Common myeloid progenitor, CD34-positive (primary cell): ENCODE measurements at regions not wholly inside any gene's neighbourhood (a gene's known extent, or its start where the extent isn't known, plus 50 kb on each side); places are given as distances from the start of the nearest gene placed in this dataset.

Source experiments
- CTCF ChIA-PET: fragments of 350-600 bp; sonication (Branson Sonifier 250); formaldehyde crosslinking; loops from one replicate; lab custom pipeline; 2021; ENCODE audit warnings: antibody characterized with exemption; lab: Charles Lee
- POLR2A ChIA-PET: fragments of 350-600 bp; sonication (Branson Sonifier 250); formaldehyde crosslinking; loops from one replicate; lab custom pipeline; 2021; ENCODE audit warnings: antibody characterized with exemption; lab: Charles Lee
- DNase-seq, 3 donors: peaks; one replicate each; pipeline versions ENCODE4 v3.0.0 to v3.0.0-alpha.2; 2013
- H3K27ac ChIP-seq, 2 experiments: 1 replicate in 1 of 2; 2 replicates in 1 of 2; pipeline ENCODE4 v1.7.0; 2013; ENCODE audit warnings: inconsistent platforms in 2 of 2, low read length in 2 of 2, mild to moderate bottlenecking in 2 of 2, low read depth in 1 of 2, moderate library complexity in 1 of 2; ENCODE audit not compliant: severe bottlenecking in 2 of 2, insufficient read depth in 1 of 2, poor library complexity in 1 of 2
- H3K27me3 ChIP-seq, 5 experiments: replicated peaks in 2 of 5; 1 replicate in 3 of 5; 2 replicates in 2 of 5; pipeline versions ENCODE4 v1.6.1 to v1.7.0; 2013; ENCODE audit warnings: low read length in 4 of 5, mild to moderate bottlenecking in 2 of 5, moderate library complexity in 2 of 5, inconsistent platforms in 1 of 5; ENCODE audit not compliant: insufficient read depth in 5 of 5, control insufficient read depth in 4 of 5
- H3K36me3 ChIP-seq, 4 experiments: 1 replicate in 2 of 4; 2 replicates in 2 of 4; pipeline versions ENCODE4 v1.6.1 to v1.7.0; 2013; ENCODE audit warnings: low read length in 3 of 4, control low read depth in 1 of 4, mild to moderate bottlenecking in 1 of 4; ENCODE audit not compliant: control insufficient read depth in 4 of 4, insufficient read depth in 4 of 4
- H3K4me1 ChIP-seq, 4 experiments: 1 replicate in 3 of 4; 2 replicates in 1 of 4; pipeline versions ENCODE4 v1.6.1 to v1.7.1; 2013; ENCODE audit warnings: low read length in 3 of 4, mild to moderate bottlenecking in 3 of 4, control low read depth in 1 of 4, inconsistent platforms in 1 of 4, moderate library complexity in 1 of 4; ENCODE audit not compliant: control insufficient read depth in 4 of 4, insufficient read depth in 4 of 4; ENCODE audit errors: control extremely low read depth in 1 of 4
- H3K4me3 ChIP-seq, 7 experiments: 1 replicate in 4 of 7; 2 replicates in 3 of 7; pipeline versions ENCODE4 v1.5.1 to v1.7.0; 2013; ENCODE audit warnings: mild to moderate bottlenecking in 7 of 7, low read length in 6 of 7, moderate library complexity in 6 of 7, inconsistent platforms in 2 of 7, low read depth in 2 of 7, control low read depth in 1 of 7; ENCODE audit not compliant: insufficient read depth in 4 of 7, control insufficient read depth in 1 of 7; ENCODE audit errors: extremely low read depth in 1 of 7
- H3K9me3 ChIP-seq, 5 experiments: 1 replicate in 4 of 5; 2 replicates in 1 of 5; pipeline versions ENCODE4 v1.6.1 to v1.7.1; 2013; ENCODE audit warnings: low read length in 4 of 5, mild to moderate bottlenecking in 2 of 5, inconsistent platforms in 1 of 5, low read depth in 1 of 5, moderate library complexity in 1 of 5; ENCODE audit not compliant: control insufficient read depth in 4 of 5, insufficient read depth in 2 of 5; ENCODE audit errors: control extremely low read depth in 1 of 5
- whole genome bisulfite sequencing: methylation state at CpG from one replicate; pipeline ENCODE4 v1.1.5; 2013; ENCODE audit not compliant: insufficient coverage; 5-methylcytosine and 5-hydroxymethylcytosine counted together

DNA sequence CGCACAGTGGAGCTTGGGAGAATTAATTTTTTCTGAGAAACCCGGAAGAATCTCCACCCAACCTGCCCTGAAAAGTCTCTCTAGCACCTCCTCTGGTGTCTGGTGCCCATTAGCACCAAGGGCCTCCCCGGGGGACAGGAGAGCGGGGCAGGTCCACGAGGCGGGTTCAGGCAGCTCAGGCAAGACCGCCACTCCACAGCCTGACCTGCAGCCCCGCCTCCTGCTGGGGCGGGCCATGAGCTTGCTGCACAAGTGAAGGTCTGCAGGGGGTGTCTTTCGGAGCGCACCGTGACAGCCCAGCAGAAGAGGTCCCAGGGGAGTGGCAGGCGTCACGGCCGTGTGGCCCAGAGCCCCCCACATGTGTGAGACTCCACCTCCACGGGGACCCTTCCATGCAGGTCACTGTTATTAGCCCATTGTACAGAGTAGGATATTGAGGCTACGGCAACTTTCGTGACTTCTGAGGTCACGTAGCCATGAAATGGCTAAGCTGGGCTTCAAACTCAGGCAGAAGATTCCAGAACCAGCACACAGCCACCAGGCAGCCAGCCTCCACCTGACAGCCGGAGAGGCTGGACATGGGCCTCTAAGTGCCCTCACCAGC is 63.9 kb upstream of the SLCO4A1 start:
- Histone ChIP-seq H3K9me3 (no peaks in the 10 kb centered on the region), H3K27ac (no peak overlapping the region), H3K27me3 (peaks cover 0 to 95% (median 6%) of the 10 kb centered on the region in 5 experiments), H3K4me3 (no peak overlapping the region), H3K36me3 (no peaks in the 10 kb centered on the region), H3K4me1 (peaks cover 0 to 1% (median 0%) of the 10 kb centered on the region in 4 experiments)
- DNase-seq = peak in 2 of 3 donors; percentile 38 to 43
- POLR2A ChIA-PET = no interaction called here
- CTCF ChIA-PET = interaction anchor here (1.3 to 2.7 kb wide), 5 partner anchors 11 to 100 kb away, joined by 3 to 11 read pairs (median 5); no protein-coding TSS in a partner anchor
- 67% methylated on average over 17 of the region's 20 CpGs for WGBS

DNA sequence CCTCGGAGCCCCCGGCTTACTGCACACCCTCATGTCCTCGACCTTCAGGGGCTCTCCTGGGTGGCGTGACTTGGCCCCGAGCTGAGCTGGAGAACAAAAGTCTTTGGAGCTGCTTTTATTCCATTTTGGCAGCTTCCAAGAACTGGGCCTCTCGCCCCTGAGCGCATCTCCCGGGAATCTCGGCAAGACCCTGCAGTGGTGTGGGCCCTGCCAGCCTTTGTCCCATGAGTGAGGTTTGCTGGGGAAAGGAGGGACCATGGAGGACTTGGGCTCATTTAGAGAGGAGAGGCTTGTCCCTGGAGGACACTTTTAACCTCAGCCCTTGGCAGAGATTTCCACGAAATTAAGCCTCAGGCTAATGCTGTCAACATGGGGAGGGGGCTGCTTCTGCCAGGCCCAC is 62.3 kb upstream of the SLCO4A1 start:
- Histone ChIP-seq H3K36me3 (no peaks in the 10 kb centered on the region), H3K4me3 (no peak overlapping the region), H3K4me1 (peaks cover 0 to 1% (median 0%) of the 10 kb centered on the region in 4 experiments), H3K27ac (no peak overlapping the region), H3K27me3 (peaks cover 0 to 92% (median 3%) of the 10 kb centered on the region in 5 experiments), H3K9me3 (no peaks in the 10 kb centered on the region)
- ChIA-PET CTCF (interaction anchor here (1.5 kb wide), 1 partner anchor 14 kb away, joined by 3 read pairs; no protein-coding TSS in a partner anchor), POLR2A (no interaction called here)
- WGBS = 70% methylated on average over 9 of the region's 10 CpGs
- no peak for DNase-seq

DNA sequence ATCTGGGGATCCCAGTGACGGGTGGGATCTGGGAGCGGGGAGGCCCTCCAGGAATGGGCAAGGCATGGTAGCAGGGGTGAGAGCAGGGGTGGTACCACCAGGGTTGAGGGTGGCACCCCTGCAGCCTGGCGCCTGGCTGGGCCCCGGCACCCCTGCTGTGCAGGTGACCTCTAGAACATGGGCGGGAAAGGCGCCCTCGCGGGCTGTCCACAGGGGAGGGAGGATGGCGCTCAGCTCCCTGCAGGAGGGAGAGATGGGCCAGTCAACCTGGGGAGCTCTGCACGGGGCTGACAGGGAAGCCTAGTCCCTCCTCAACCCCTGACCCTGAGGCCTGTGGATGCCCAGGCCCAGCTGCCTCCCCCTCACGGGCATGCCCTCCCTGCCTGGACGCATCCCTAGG is 61.6 kb upstream of the SLCO4A1 start:
- no peaks in the 10 kb centered on the region for H3K9me3 ChIP-seq
- 73% methylated on average over 11 of the region's 12 CpGs for WGBS
- no peaks in the 10 kb centered on the region for H3K36me3 ChIP-seq
- H3K4me3 ChIP-seq = no peak overlapping the region
- H3K27ac ChIP-seq = no peak overlapping the region
- peaks cover 0 to 88% (median 3%) of the 10 kb centered on the region in 5 experiments for H3K27me3 ChIP-seq
- no peak for DNase-seq
- POLR2A ChIA-PET = interaction anchor here (0.6 kb wide), 1 partner anchor 32 kb away, joined by 3 read pairs; no protein-coding TSS in a partner anchor
- CTCF ChIA-PET = interaction anchor here (1.1 to 1.5 kb wide), 2 partner anchors 13 to 41 kb away, joined by 3 read pairs; no protein-coding TSS in a partner anchor
- peaks cover 0 to 1% (median 0%) of the 10 kb centered on the region in 4 experiments for H3K4me1 ChIP-seq

DNA sequence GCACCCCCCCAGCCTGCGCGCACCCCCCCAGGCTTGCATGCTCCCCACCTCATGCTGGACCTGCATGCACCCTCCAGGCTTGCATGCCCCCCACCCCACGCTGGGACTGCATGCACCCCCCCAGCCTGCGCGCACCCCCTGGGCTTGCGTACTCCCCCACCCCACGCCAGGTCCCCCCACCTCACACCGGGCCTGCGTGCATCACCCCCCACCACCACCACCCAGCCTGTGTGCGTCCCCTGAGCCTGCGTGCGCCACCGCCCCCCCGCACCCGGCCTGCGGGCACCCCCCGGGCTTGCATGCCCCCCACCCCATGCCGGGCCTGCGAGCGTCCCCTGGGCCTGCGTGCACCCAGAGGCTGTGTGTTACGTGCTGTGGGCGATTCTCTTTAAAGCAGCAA is 61.0 kb upstream of the SLCO4A1 start:
- CTCF ChIA-PET = interaction anchor here (1.0 to 1.5 kb wide), 4 partner anchors 10 to 81 kb away, joined by 3 to 5 read pairs (median 3); no protein-coding TSS in a partner anchor
- H3K27me3 ChIP-seq = peaks cover 0 to 82% (median 3%) of the 10 kb centered on the region in 5 experiments
- no peaks in the 10 kb centered on the region for H3K9me3 ChIP-seq

DNA sequence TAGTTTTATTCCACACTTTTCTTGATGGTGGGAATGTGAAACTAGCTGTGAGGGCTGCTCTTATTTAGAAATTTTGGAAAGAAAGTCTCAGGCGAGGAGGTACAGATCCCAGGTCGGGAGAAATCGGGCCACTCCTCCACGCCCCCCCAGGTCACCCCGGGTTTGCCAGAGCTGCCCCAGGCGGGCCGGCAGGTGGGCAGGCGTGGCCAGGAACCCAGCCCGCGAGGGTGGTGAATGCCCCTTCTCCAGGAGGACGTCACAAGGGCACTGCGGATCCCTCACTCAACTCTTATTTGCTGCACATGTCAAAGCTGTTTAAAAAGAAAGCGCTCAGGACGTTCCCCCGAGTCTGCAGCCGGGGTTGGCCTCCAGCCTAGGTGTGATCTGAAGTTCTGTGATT is 60.5 kb upstream of the SLCO4A1 start:
- Histone ChIP-seq H3K27me3 (peaks cover 0 to 79% (median 3%) of the 10 kb centered on the region in 5 experiments), H3K36me3 (no peaks in the 10 kb centered on the region), H3K27ac (no peak overlapping the region), H3K9me3 (no peaks in the 10 kb centered on the region), H3K4me3 (no peak overlapping the region), H3K4me1 (peaks cover 0 to 1% (median 0%) of the 10 kb centered on the region in 4 experiments)
- DNase-seq = no peak
- ChIA-PET CTCF (interaction anchor here (1.0 to 1.2 kb wide), 2 partner anchors 10 to 82 kb away, joined by 3 to 5 read pairs; no protein-coding TSS in a partner anchor), POLR2A (no interaction called here)
- 27% methylated on average over 16 of the region's 16 CpGs for WGBS

More for the DNA sequence above, 61.0 kb upstream of the SLCO4A1 start:
- Histone ChIP-seq H3K4me1 (peaks cover 0 to 1% (median 0%) of the 10 kb centered on the region in 4 experiments), H3K27ac (no peak overlapping the region), H3K36me3 (no peaks in the 10 kb centered on the region), H3K4me3 (no peak overlapping the region)
- POLR2A ChIA-PET = no interaction called here
- WGBS = 76% methylated on average over 3 of the region's 23 CpGs
- DNase-seq = no peak

DNA sequence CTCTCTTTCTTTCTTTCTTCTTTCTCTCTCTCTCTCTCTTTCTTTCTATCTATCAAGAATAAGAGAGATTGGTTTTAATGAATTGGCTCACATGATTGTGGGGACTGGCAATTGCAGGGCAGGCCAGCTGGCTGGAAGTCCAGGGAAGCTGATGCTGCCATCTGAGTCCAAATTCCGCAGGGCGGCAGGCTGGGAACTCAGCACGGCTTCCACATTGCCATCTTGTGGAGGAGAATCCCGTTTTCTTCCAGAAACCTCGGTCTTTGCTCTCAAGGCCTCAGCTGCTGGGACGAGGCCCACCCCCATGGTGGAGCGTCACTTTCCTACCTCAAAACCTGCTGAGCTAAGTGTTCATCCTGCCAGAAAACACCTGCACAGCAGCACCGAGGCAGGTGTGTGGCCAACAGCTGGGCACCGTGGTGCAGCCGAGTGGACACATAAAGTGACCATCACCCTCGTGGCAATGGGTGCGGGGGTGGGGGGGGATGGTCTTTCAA is 58.8 kb upstream of the SLCO4A1 start:
- DNase-seq = no peak
- POLR2A ChIA-PET = no interaction called here
- peaks cover 0 to 5% (median 2%) of the 10 kb centered on the region in 4 experiments for H3K4me1 ChIP-seq
- H3K4me3 ChIP-seq = no peak overlapping the region
- H3K27ac ChIP-seq = no peak overlapping the region
- CTCF ChIA-PET = interaction anchor here (0.7 to 1.1 kb wide), 4 partner anchors 12 to 83 kb away, joined by 3 to 5 read pairs (median 4); no protein-coding TSS in a partner anchor
- 66% methylated on average over 11 of the region's 12 CpGs for WGBS
- H3K27me3 ChIP-seq = peaks cover 0 to 73% (median 3%) of the 10 kb centered on the region in 5 experiments
- no peaks in the 10 kb centered on the region for H3K36me3 ChIP-seq
- no peaks in the 10 kb centered on the region for H3K9me3 ChIP-seq
